ENCODE measurements at regions not wholly inside any gene's neighbourhood (a gene's known extent, or its start where the extent isn't known, plus 50 kb on each side); places are given as distances from the start of the nearest gene placed in this dataset.
"Not testable (repeated sequence)": the region's sequence is repeated elsewhere in the genome, so short reads cannot be mapped to it uniquely, and the experiment has no call there.

GRCh38 chr6:94721459-94721858 lies 855.9 kb upstream of the MANEA start:
- H3K4me3 ChIP-seq (ENCODE audit: low read depth, low read length) = no peak overlapping the region
- no peak overlapping the region for H2AFZ ChIP-seq (ENCODE audit: low read length, unreplicated experiment)
- no peaks in the 10 kb centered on the region for H3K4me1 ChIP-seq (ENCODE audit: control insufficient read depth, insufficient read depth, low read length, unreplicated experiment)
- H3K36me3 ChIP-seq (ENCODE audit: insufficient read depth, low read length) = no peaks in the 10 kb centered on the region
- H3K79me2 ChIP-seq (ENCODE audit: control insufficient read depth, insufficient read depth, low read length, unreplicated experiment) = no peaks in the 10 kb centered on the region
- H3K27ac ChIP-seq (ENCODE audit: low read depth, low read length) = no peak overlapping the region
- H3K27me3 ChIP-seq (ENCODE audit: insufficient read depth, low read length) = no peaks in the 10 kb centered on the region

- no peaks in the 10 kb centered on the region for H3K79me2 ChIP-seq (ENCODE audit: control insufficient read depth, insufficient read depth, low read length, unreplicated experiment)
- no peaks in the 10 kb centered on the region for H3K36me3 ChIP-seq (ENCODE audit: insufficient read depth, low read length)
- no peaks in the 10 kb centered on the region for H3K4me1 ChIP-seq (ENCODE audit: control insufficient read depth, insufficient read depth, low read length, unreplicated experiment)
- no peaks in the 10 kb centered on the region for H3K27me3 ChIP-seq (ENCODE audit: insufficient read depth, low read length)
- no peak overlapping the region for H3K27ac ChIP-seq (ENCODE audit: low read depth, low read length)
- no peak overlapping the region for H2AFZ ChIP-seq (ENCODE audit: low read length, unreplicated experiment)
- H3K4me3 ChIP-seq (ENCODE audit: low read depth, low read length) = no peak overlapping the region
Observed at GRCh38 chr6:94713446-94713845, 863.9 kb upstream of the MANEA start.

- no peak overlapping the region for H2AFZ ChIP-seq (ENCODE audit: low read length, unreplicated experiment)
- no peak overlapping the region for H3K4me3 ChIP-seq (ENCODE audit: low read depth, low read length)
- H3K4me1 ChIP-seq (ENCODE audit: control insufficient read depth, insufficient read depth, low read length, unreplicated experiment) = no peaks in the 10 kb centered on the region
- H3K36me3 ChIP-seq (ENCODE audit: insufficient read depth, low read length) = no peaks in the 10 kb centered on the region
- no peaks in the 10 kb centered on the region for H3K27me3 ChIP-seq (ENCODE audit: insufficient read depth, low read length)
- H3K27ac ChIP-seq (ENCODE audit: low read depth, low read length) = no peak overlapping the region
- H3K79me2 ChIP-seq (ENCODE audit: control insufficient read depth, insufficient read depth, low read length, unreplicated experiment) = no peaks in the 10 kb centered on the region
Observed at GRCh38 chr6:94698773-94699172, 878.6 kb upstream of the MANEA start.

GRCh38 chr6:94687255-94687654 lies 890.1 kb upstream of the MANEA start:
- H3K27ac ChIP-seq (ENCODE audit: low read depth, low read length); H2AFZ ChIP-seq (ENCODE audit: low read length, unreplicated experiment); H3K79me2 ChIP-seq (ENCODE audit: control insufficient read depth, insufficient read depth, low read length, unreplicated experiment); H3K4me3 ChIP-seq (ENCODE audit: low read depth, low read length); H3K27me3 ChIP-seq (ENCODE audit: insufficient read depth, low read length); H3K36me3 ChIP-seq (ENCODE audit: insufficient read depth, low read length); H3K4me1 ChIP-seq (ENCODE audit: control insufficient read depth, insufficient read depth, low read length, unreplicated experiment): not testable (repeated sequence)

- H3K4me3 ChIP-seq (ENCODE audit: low read depth, low read length) = no peak overlapping the region
- H2AFZ ChIP-seq (ENCODE audit: low read length, unreplicated experiment) = no peak overlapping the region
- no peaks in the 10 kb centered on the region for H3K79me2 ChIP-seq (ENCODE audit: control insufficient read depth, insufficient read depth, low read length, unreplicated experiment)
- no peak overlapping the region for H3K27ac ChIP-seq (ENCODE audit: low read depth, low read length)
- H3K27me3 ChIP-seq (ENCODE audit: insufficient read depth, low read length) = no peaks in the 10 kb centered on the region
- H3K4me1 ChIP-seq (ENCODE audit: control insufficient read depth, insufficient read depth, low read length, unreplicated experiment) = no peaks in the 10 kb centered on the region
- no peaks in the 10 kb centered on the region for H3K36me3 ChIP-seq (ENCODE audit: insufficient read depth, low read length)
Observed at GRCh38 chr6:94683409-94683808, 893.9 kb upstream of the MANEA start.

GRCh38 chr6:94680669-94681212 lies 896.6 kb upstream of the MANEA start:
- H3K27ac ChIP-seq (ENCODE audit: low read depth, low read length) = no peak overlapping the region
- H3K27me3 ChIP-seq (ENCODE audit: insufficient read depth, low read length) = no peaks in the 10 kb centered on the region
- no peaks in the 10 kb centered on the region for H3K4me1 ChIP-seq (ENCODE audit: control insufficient read depth, insufficient read depth, low read length, unreplicated experiment)
- no peak overlapping the region for H2AFZ ChIP-seq (ENCODE audit: low read length, unreplicated experiment)
- no peak overlapping the region for H3K4me3 ChIP-seq (ENCODE audit: low read depth, low read length)
- no peaks in the 10 kb centered on the region for H3K36me3 ChIP-seq (ENCODE audit: insufficient read depth, low read length)
- no peaks in the 10 kb centered on the region for H3K79me2 ChIP-seq (ENCODE audit: control insufficient read depth, insufficient read depth, low read length, unreplicated experiment)

GRCh38 chr6:94673251-94673650 lies 904.1 kb upstream of the MANEA start:
- H3K27me3 ChIP-seq (ENCODE audit: insufficient read depth, low read length) = no peaks in the 10 kb centered on the region
- H3K4me1 ChIP-seq (ENCODE audit: control insufficient read depth, insufficient read depth, low read length, unreplicated experiment) = no peaks in the 10 kb centered on the region
- H3K4me3 ChIP-seq (ENCODE audit: low read depth, low read length) = no peak overlapping the region
- no peak overlapping the region for H2AFZ ChIP-seq (ENCODE audit: low read length, unreplicated experiment)
- no peaks in the 10 kb centered on the region for H3K79me2 ChIP-seq (ENCODE audit: control insufficient read depth, insufficient read depth, low read length, unreplicated experiment)
- no peaks in the 10 kb centered on the region for H3K36me3 ChIP-seq (ENCODE audit: insufficient read depth, low read length)
- H3K27ac ChIP-seq (ENCODE audit: low read depth, low read length) = no peak overlapping the region

GRCh38 chr6:94670017-94670416 lies 907.3 kb upstream of the MANEA start:
- Histone ChIP-seq H3K79me2 (ENCODE audit: control insufficient read depth, insufficient read depth, low read length, unreplicated experiment) (no peaks in the 10 kb centered on the region), H3K4me3 (ENCODE audit: low read depth, low read length) (no peak overlapping the region), H2AFZ (ENCODE audit: low read length, unreplicated experiment) (no peak overlapping the region), H3K4me1 (ENCODE audit: control insufficient read depth, insufficient read depth, low read length, unreplicated experiment) (no peaks in the 10 kb centered on the region), H3K27ac (ENCODE audit: low read depth, low read length) (no peak overlapping the region), H3K36me3 (ENCODE audit: insufficient read depth, low read length) (no peaks in the 10 kb centered on the region), H3K27me3 (ENCODE audit: insufficient read depth, low read length) (no peaks in the 10 kb centered on the region)

- no peak overlapping the region for H3K27ac ChIP-seq (ENCODE audit: low read depth, low read length)
- no peaks in the 10 kb centered on the region for H3K4me1 ChIP-seq (ENCODE audit: control insufficient read depth, insufficient read depth, low read length, unreplicated experiment)
- no peaks in the 10 kb centered on the region for H3K27me3 ChIP-seq (ENCODE audit: insufficient read depth, low read length)
- no peaks in the 10 kb centered on the region for H3K79me2 ChIP-seq (ENCODE audit: control insufficient read depth, insufficient read depth, low read length, unreplicated experiment)
- H3K4me3 ChIP-seq (ENCODE audit: low read depth, low read length) = no peak overlapping the region
- no peaks in the 10 kb centered on the region for H3K36me3 ChIP-seq (ENCODE audit: insufficient read depth, low read length)
- no peak overlapping the region for H2AFZ ChIP-seq (ENCODE audit: low read length, unreplicated experiment)
Observed at GRCh38 chr6:94668876-94669275, 908.5 kb upstream of the MANEA start.

- Histone ChIP-seq H3K27me3 (ENCODE audit: insufficient read depth, low read length) (no peaks in the 10 kb centered on the region), H3K79me2 (ENCODE audit: control insufficient read depth, insufficient read depth, low read length, unreplicated experiment) (no peaks in the 10 kb centered on the region), H3K36me3 (ENCODE audit: insufficient read depth, low read length) (no peaks in the 10 kb centered on the region), H3K4me1 (ENCODE audit: control insufficient read depth, insufficient read depth, low read length, unreplicated experiment) (no peaks in the 10 kb centered on the region), H3K27ac (ENCODE audit: low read depth, low read length) (no peak overlapping the region), H3K4me3 (ENCODE audit: low read depth, low read length) (no peak overlapping the region), H2AFZ (ENCODE audit: low read length, unreplicated experiment) (no peak overlapping the region)
Observed at GRCh38 chr6:94658929-94659328, 918.4 kb upstream of the MANEA start.

- no peaks in the 10 kb centered on the region for H3K4me1 ChIP-seq (ENCODE audit: control insufficient read depth, insufficient read depth, low read length, unreplicated experiment)
- H3K27ac ChIP-seq (ENCODE audit: low read depth, low read length) = no peak overlapping the region
- H3K27me3 ChIP-seq (ENCODE audit: insufficient read depth, low read length) = no peaks in the 10 kb centered on the region
- H3K79me2 ChIP-seq (ENCODE audit: control insufficient read depth, insufficient read depth, low read length, unreplicated experiment) = no peaks in the 10 kb centered on the region
- no peak overlapping the region for H2AFZ ChIP-seq (ENCODE audit: low read length, unreplicated experiment)
- no peaks in the 10 kb centered on the region for H3K36me3 ChIP-seq (ENCODE audit: insufficient read depth, low read length)
- no peak overlapping the region for H3K4me3 ChIP-seq (ENCODE audit: low read depth, low read length)
Observed at GRCh38 chr6:94651239-94651638, 926.1 kb upstream of the MANEA start.

All from ACC112 (cell line).